KBM-7 (cell line): ENCODE measurements at regions not wholly inside any gene's neighbourhood (a gene's known extent, or its start where the extent isn't known, plus 50 kb on each side); places are given as distances from the start of the nearest gene placed in this dataset.
"Not testable (repeated sequence)": the region's sequence is repeated elsewhere in the genome, so short reads cannot be mapped to it uniquely, and the experiment has no call there.

Source experiments
- DNase-seq: peaks from one replicate; pipeline ENCODE4 v3.0.0-alpha.2; 2015
- in situ Hi-C: fragments of 300-500 bp; cut with MboI; formaldehyde crosslinking; loops from 2 replicates; pipeline ENCODE4 v1.14.3; 2020; ENCODE audit warnings: low sequenced_read_pairs, low pct_unique_long_range_greater_than_20kb, mixed read lengths

- no peak for DNase-seq
- in situ Hi-C loops = no loop called here
Observed at GRCh38 chr4:153095448-153096204, 108.6 kb upstream of the TRIM2 start.

- in situ Hi-C loops = no loop called here
- DNase-seq = no peak
Observed at GRCh38 chr4:153096344-153096743, 107.9 kb upstream of the TRIM2 start.

GRCh38 chr4:153098427-153098826 is 105.8 kb upstream of the TRIM2 start:
- in situ Hi-C loops = no loop called here

GRCh38 chr4:153099391-153100140 is 104.7 kb upstream of the TRIM2 start:
- in situ Hi-C loops = no loop called here
- no peak for DNase-seq

More at GRCh38 chr4:153098427-153098826, 105.8 kb upstream of the TRIM2 start:
- no peak for DNase-seq

GRCh38 chr4:153106736-153107135 is 97.5 kb upstream of the TRIM2 start:
- in situ Hi-C loops, DNase-seq: not testable (repeated sequence)

- in situ Hi-C loops = no loop called here
- no peak for DNase-seq
Observed at GRCh38 chr4:153107246-153107645, 97.0 kb upstream of the TRIM2 start.

GRCh38 chr4:153109296-153109849 is 94.9 kb upstream of the TRIM2 start:
- no peak for DNase-seq
- in situ Hi-C loops = no loop called here

GRCh38 chr4:153110739-153111138 is 93.5 kb upstream of the TRIM2 start:
- DNase-seq = no peak
- in situ Hi-C loops = no loop called here

- no peak for DNase-seq
- in situ Hi-C loops = no loop called here
Observed at GRCh38 chr4:153111426-153112040, 92.7 kb upstream of the TRIM2 start.

- no peak for DNase-seq
- in situ Hi-C loops = no loop called here
Observed at GRCh38 chr4:153112041-153112441, 92.2 kb upstream of the TRIM2 start.

- no peak for DNase-seq
- in situ Hi-C loops = no loop called here
Observed at GRCh38 chr4:153113061-153113837, 91.0 kb upstream of the TRIM2 start.

- in situ Hi-C loops = no loop called here
- no peak for DNase-seq
Observed at GRCh38 chr4:153113838-153114105, 90.5 kb upstream of the TRIM2 start.

- DNase-seq = no peak
- in situ Hi-C loops = no loop called here
Observed at GRCh38 chr4:153114771-153115321, 89.4 kb upstream of the TRIM2 start.

- in situ Hi-C loops = no loop called here
Observed at GRCh38 chr4:153115322-153116290, 88.6 kb upstream of the TRIM2 start.

GRCh38 chr4:153116291-153116680 is 88.0 kb upstream of the TRIM2 start:
- in situ Hi-C loops = no loop called here
- no peak for DNase-seq

More at GRCh38 chr4:153115322-153116290, 88.6 kb upstream of the TRIM2 start:
- DNase-seq = peak; percentile 72

GRCh38 chr4:153116801-153117200 is 87.4 kb upstream of the TRIM2 start:
- no peak for DNase-seq
- in situ Hi-C loops = no loop called here

- in situ Hi-C loops = no loop called here
- no peak for DNase-seq
Observed at GRCh38 chr4:153117554-153117953, 86.7 kb upstream of the TRIM2 start.

- in situ Hi-C loops = no loop called here
Observed at GRCh38 chr4:153119626-153120025, 84.6 kb upstream of the TRIM2 start.

More at GRCh38 chr4:153119626-153120025, 84.6 kb upstream of the TRIM2 start:
- DNase-seq = no peak
